Epithelial cell of proximal tubule (primary cell): ENCODE measurements at regions not wholly inside any gene's neighbourhood (a gene's known extent, or its start where the extent isn't known, plus 50 kb on each side); places are given as distances from the start of the nearest gene placed in this dataset.

Source experiments
- DNase-seq: peaks from one replicate; pipeline ENCODE4 v3.0.0-alpha.2; 2011; ENCODE audit warnings: low read depth
- H3K4me3 ChIP-seq: 2 replicates; pipeline ENCODE4 v1.5.1; 2011; ENCODE audit warnings: low read depth, mild to moderate bottlenecking, low read length
- TF ChIP-seq, protein P1 (sequence below): conservative IDR thresholded peaks from 2 replicates; pipeline ENCODE4 v1.5.1; 2012; ENCODE audit warnings: low read depth, mild to moderate bottlenecking, low read length

DNA sequence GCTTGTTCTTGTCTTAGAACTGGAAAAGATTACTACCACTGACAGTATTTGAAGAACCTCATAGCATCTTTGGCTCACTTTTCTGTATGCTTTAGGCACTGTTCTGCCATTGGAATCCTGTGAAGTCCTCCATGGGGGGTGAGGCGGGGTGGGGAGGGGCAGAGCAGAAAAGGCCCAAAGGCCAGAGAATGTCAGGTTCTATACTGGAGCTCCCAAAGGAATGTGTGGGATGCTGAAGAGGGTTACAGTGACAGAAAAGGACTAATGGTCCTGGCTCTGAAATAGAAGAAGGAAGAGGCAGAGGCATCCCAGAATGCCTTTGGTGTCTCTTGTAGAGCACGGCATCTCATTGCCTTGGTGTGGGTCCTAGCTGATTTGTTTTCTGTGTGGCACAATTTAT is 141.9 kb downstream of the HAUS1 start:
- no peak for DNase-seq
- TF ChIP-seq, protein P1, sequence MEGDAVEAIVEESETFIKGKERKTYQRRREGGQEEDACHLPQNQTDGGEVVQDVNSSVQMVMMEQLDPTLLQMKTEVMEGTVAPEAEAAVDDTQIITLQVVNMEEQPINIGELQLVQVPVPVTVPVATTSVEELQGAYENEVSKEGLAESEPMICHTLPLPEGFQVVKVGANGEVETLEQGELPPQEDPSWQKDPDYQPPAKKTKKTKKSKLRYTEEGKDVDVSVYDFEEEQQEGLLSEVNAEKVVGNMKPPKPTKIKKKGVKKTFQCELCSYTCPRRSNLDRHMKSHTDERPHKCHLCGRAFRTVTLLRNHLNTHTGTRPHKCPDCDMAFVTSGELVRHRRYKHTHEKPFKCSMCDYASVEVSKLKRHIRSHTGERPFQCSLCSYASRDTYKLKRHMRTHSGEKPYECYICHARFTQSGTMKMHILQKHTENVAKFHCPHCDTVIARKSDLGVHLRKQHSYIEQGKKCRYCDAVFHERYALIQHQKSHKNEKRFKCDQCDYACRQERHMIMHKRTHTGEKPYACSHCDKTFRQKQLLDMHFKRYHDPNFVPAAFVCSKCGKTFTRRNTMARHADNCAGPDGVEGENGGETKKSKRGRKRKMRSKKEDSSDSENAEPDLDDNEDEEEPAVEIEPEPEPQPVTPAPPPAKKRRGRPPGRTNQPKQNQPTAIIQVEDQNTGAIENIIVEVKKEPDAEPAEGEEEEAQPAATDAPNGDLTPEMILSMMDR, result no peak
- no peak overlapping the region for H3K4me3 ChIP-seq

DNA sequence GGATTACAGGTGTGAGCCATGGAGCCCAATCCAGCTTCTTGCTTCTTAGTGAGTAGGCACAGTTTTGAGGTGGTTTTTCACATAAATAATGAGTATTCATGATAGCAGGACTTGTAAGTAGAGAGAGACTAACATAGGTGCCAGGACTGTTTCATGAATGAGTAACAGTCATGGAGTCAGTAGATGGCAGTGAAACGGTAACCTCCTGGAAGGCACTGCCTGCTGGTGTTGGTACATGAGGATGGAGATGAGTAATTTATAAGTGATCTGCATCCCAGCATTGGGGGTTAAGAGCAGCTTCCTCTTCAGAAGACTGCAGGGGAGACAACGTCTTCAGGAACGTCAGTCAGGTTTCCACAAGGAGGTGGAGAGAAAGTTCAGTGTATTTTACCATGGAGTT is 143.8 kb downstream of the HAUS1 start:
- H3K4me3 ChIP-seq, result no peak overlapping the region
- TF ChIP-seq, protein P1, result no peak
- no peak for DNase-seq

GRCh38 chr18:46250084-46250811 is 146.1 kb downstream of the HAUS1 start:
- TF ChIP-seq, protein P1, result no peak
- H3K4me3 ChIP-seq, result peak overlapping the region; percentile 14
- DNase-seq, result peak; percentile 91

DNA sequence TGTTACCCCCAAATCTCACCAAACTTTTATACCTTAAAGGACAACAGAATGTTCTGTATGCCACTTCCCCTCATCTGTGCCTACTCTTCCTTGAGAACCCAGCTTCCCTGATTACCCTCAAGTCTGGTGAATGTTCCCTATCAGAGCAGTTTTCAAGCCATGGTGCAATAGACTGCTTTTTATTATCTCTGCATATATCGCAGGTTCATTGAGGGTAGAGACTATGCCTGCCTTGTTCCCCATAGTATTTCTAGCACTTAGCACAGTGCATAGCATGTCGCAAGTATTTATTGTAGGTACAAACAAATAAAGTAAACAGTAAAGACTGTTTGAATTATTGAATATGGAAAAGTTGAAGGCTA is 146.6 kb downstream of the HAUS1 start:
- TF ChIP-seq, protein P1, result no peak
- H3K4me3 ChIP-seq, result no peak overlapping the region
- no peak for DNase-seq

DNA sequence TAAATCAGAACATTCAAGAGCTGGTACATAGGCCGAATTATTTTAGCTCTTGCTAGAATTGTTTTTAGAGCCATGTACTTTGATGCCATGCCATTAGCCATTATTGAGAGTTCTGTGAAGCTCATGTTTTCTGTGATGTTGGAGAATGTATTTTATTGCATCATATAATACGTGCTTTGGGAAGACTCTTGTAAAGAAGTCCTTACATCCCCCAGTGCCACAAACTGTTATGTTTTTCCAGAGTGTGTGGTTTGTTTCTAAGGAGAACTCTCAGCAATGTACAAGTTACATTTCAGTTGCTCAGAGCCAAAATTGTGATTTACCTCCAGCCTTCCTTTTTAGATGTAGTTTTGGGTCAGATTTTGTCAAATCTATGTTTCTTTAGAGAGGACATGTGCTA is 148.6 kb downstream of the HAUS1 start:
- TF ChIP-seq, protein P1, result no peak
- DNase-seq, result no peak
- H3K4me3 ChIP-seq, result no peak overlapping the region

DNA sequence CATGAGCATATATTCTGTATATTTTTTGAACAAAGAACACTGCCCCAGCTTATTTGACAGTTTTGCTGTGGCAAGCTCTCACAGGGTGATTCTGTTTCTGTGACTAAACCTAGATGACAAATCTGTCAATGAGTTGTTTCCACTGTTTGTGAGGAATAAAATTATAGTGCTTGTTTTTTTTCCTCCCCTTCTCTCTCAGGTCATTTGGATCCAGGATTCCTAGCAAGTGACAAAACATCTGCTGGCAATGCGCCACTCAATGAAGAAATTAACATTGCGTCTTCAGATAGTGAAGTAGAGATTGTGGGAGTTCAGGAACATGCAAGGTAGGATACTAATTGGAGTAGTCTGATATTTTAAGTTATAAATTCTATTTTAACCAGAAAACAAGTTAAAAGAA is 149.3 kb downstream of the HAUS1 start:
- no peak overlapping the region for H3K4me3 ChIP-seq
- TF ChIP-seq, protein P1, result no peak
- DNase-seq, result peak; percentile 71

DNA sequence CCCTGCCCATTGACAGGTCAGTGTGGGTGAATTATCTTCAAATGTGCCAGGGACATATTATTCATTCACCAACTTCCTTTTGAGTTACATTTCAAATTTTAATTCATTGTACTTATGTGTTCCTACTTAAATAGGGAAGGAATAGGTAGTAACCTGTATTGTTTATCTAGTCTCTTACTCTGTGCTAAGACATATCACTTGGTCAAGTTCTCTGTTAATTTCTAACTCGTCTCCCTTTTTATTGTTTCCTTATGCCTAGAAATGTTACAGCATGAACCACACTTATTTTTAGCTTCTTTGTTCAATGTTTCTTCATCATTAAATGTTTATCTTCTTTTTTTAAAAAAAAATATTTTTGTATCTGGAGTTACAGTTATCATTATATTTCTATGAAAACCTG is 151.9 kb downstream of the HAUS1 start:
- TF ChIP-seq, protein P1, result no peak
- DNase-seq, result no peak
- H3K4me3 ChIP-seq, result no peak overlapping the region
